ENCODE measurements at regions not wholly inside any gene's neighbourhood (a gene's known extent, or its start where the extent isn't known, plus 50 kb on each side); places are given as distances from the start of the nearest gene placed in this dataset.

GRCh38 chrX:45348296-45348695 lies 147.6 kb upstream of the DIPK2B start:
- TF ChIP-seq CTCF (IDR thresholded peaks at IDR 0.05) (no peak), POLR2A (IDR thresholded peaks at IDR 0.05) (no peak), POLR2AphosphoS5 (IDR thresholded peaks at IDR 0.05) (no peak), EP300 (IDR thresholded peaks at IDR 0.05; ENCODE audit: low read depth) (no peak)
- intact Hi-C loops (cut with DNase I; ENCODE audit: low total_unique reads) (no loop called here), in situ Hi-C loops (cut with MboI; ENCODE audit: low pct_ligation_motif_present in 1 of 4, low pct_unique_long_range_greater_than_20kb in 1 of 4, low sequenced_read_pairs in 3 of 4) (loop anchor here in 1 of 4 donors (25.0 kb wide), 1 partner anchor 1064 kb away; no protein-coding TSS in a partner anchor)
- Histone ChIP-seq H3K27ac (no peak overlapping the region), H3K27me3 (no peaks in the 10 kb centered on the region), H3K4me1 (no peaks in the 10 kb centered on the region), H3K4me3 (no peak overlapping the region), H3K36me3 (no peaks in the 10 kb centered on the region), H3K9me3 (no peaks in the 10 kb centered on the region)
- no peak for DNase-seq

GRCh38 chrX:45347877-45348276 lies 147.2 kb upstream of the DIPK2B start:
- Histone ChIP-seq H3K27me3 (no peaks in the 10 kb centered on the region), H3K9me3 (no peaks in the 10 kb centered on the region), H3K36me3 (no peaks in the 10 kb centered on the region), H3K4me3 (no peak overlapping the region), H3K4me1 (no peaks in the 10 kb centered on the region), H3K27ac (no peak overlapping the region)
- no peak for DNase-seq
- in situ Hi-C loops (cut with MboI; ENCODE audit: low pct_ligation_motif_present in 1 of 4, low pct_unique_long_range_greater_than_20kb in 1 of 4, low sequenced_read_pairs in 3 of 4) = loop anchor here in 1 of 4 donors (25.0 kb wide), 1 partner anchor 1064 kb away; no protein-coding TSS in a partner anchor
- intact Hi-C loops (cut with DNase I; ENCODE audit: low total_unique reads) = no loop called here
- TF ChIP-seq EP300 (IDR thresholded peaks at IDR 0.05; ENCODE audit: low read depth) = no peak
- no peak for TF ChIP-seq POLR2AphosphoS5 (IDR thresholded peaks at IDR 0.05)
- no peak for TF ChIP-seq POLR2A (IDR thresholded peaks at IDR 0.05)
- no peak for TF ChIP-seq CTCF (IDR thresholded peaks at IDR 0.05)

DNA sequence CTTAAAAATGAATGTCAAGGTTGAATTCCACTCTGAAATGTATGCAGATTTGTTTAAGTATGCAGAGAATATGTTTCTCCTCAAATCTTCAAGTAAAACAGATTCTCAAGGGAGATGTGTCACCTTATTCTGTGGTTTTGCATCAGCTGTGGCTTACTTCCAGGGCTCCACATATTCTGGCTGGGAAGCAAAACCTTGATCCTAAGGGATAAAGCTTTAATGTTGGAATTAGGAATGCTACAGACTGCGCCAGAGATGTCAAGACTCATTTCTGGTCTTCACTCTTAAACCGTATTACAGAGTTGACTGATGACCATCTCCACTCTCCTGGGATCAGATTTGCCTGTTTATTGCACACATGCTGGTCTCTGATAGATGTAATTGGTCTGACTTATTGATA lies 143.9 kb upstream of the DIPK2B start:
- Histone ChIP-seq H3K4me3 (no peak overlapping the region), H3K36me3 (no peaks in the 10 kb centered on the region), H3K27ac (no peak overlapping the region), H3K27me3 (no peaks in the 10 kb centered on the region), H3K4me1 (no peaks in the 10 kb centered on the region), H3K9me3 (no peaks in the 10 kb centered on the region)
- TF ChIP-seq POLR2AphosphoS5 (IDR thresholded peaks at IDR 0.05) (no peak), EP300 (IDR thresholded peaks at IDR 0.05; ENCODE audit: low read depth) (no peak), CTCF (IDR thresholded peaks at IDR 0.05) (no peak), POLR2A (IDR thresholded peaks at IDR 0.05) (no peak)
- intact Hi-C loops (cut with DNase I; ENCODE audit: low total_unique reads) (no loop called here), in situ Hi-C loops (cut with MboI; ENCODE audit: low pct_ligation_motif_present in 1 of 4, low pct_unique_long_range_greater_than_20kb in 1 of 4, low sequenced_read_pairs in 3 of 4) (loop anchor here in 1 of 4 donors (25.0 kb wide), 1 partner anchor 1068 kb away; no protein-coding TSS in a partner anchor)
- WGBS, 2 donors (ENCODE audit: low coverage in 1 of 2) = 72 to 100% methylated on average over 1 to 2 of the region's 2 CpGs
- DNase-seq = no peak

GRCh38 chrX:45329217-45329616 lies 128.5 kb upstream of the DIPK2B start:
- DNase-seq = no peak
- H3K9me3 ChIP-seq = no peaks in the 10 kb centered on the region
- TF ChIP-seq EP300 (IDR thresholded peaks at IDR 0.05; ENCODE audit: low read depth) (no peak), CTCF (IDR thresholded peaks at IDR 0.05) (no peak), POLR2AphosphoS5 (IDR thresholded peaks at IDR 0.05) (no peak), POLR2A (IDR thresholded peaks at IDR 0.05) (no peak)
- intact Hi-C loops (cut with DNase I; ENCODE audit: low total_unique reads) (loop anchor here (10.0 kb wide), 1 partner anchor 1076 kb away; no protein-coding TSS in a partner anchor), in situ Hi-C loops (cut with MboI; ENCODE audit: low pct_ligation_motif_present in 1 of 4, low pct_unique_long_range_greater_than_20kb in 1 of 4, low sequenced_read_pairs in 3 of 4) (loop anchor here in 1 of 4 donors (25.0 kb wide), 1 partner anchor 1083 kb away; no protein-coding TSS in a partner anchor)
- no peak overlapping the region for H3K27ac ChIP-seq
- no peaks in the 10 kb centered on the region for H3K4me1 ChIP-seq
- no peaks in the 10 kb centered on the region for H3K27me3 ChIP-seq
- 56% methylated on average over 1 of the region's 1 CpG; no CpG with 5 or more reads in 1 of the 2 donors for WGBS, 2 donors (ENCODE audit: low coverage in 1 of 2)
- H3K4me3 ChIP-seq = no peak overlapping the region
- no peaks in the 10 kb centered on the region for H3K36me3 ChIP-seq

Measured in transverse colon (tissue), 4 donors.